ENCODE measurements at regions not wholly inside any gene's neighbourhood (a gene's known extent, or its start where the extent isn't known, plus 50 kb on each side); places are given as distances from the start of the nearest gene placed in this dataset.

DNA sequence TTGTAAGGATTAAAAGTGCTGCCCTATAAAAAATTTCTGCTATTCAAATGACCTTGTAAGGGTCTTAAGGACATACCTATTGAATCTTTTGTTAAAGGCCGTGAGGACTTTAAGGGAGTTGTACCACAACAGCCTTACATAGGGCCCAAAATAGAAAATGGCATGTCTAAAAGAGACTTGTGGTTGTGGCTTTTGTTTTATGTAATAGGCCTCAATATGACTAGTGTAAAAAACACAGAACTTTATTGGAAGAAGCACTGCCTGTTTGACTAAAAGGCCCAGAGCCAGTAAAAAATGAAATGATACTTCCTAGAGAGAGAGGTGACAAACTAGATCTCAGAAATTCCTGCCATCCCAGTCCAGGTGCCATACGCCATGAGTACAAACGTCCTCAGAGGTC is 286.6 kb downstream of the SEMA3D start:
- no peak for TF ChIP-seq POLR2A (IDR thresholded peaks at IDR 0.05)
- TF ChIP-seq, protein P1, sequence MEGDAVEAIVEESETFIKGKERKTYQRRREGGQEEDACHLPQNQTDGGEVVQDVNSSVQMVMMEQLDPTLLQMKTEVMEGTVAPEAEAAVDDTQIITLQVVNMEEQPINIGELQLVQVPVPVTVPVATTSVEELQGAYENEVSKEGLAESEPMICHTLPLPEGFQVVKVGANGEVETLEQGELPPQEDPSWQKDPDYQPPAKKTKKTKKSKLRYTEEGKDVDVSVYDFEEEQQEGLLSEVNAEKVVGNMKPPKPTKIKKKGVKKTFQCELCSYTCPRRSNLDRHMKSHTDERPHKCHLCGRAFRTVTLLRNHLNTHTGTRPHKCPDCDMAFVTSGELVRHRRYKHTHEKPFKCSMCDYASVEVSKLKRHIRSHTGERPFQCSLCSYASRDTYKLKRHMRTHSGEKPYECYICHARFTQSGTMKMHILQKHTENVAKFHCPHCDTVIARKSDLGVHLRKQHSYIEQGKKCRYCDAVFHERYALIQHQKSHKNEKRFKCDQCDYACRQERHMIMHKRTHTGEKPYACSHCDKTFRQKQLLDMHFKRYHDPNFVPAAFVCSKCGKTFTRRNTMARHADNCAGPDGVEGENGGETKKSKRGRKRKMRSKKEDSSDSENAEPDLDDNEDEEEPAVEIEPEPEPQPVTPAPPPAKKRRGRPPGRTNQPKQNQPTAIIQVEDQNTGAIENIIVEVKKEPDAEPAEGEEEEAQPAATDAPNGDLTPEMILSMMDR (IDR thresholded peaks at IDR 0.05): no peak
